ENCODE measurements at regions not wholly inside any gene's neighbourhood (a gene's known extent, or its start where the extent isn't known, plus 50 kb on each side); places are given as distances from the start of the nearest gene placed in this dataset.

DNA sequence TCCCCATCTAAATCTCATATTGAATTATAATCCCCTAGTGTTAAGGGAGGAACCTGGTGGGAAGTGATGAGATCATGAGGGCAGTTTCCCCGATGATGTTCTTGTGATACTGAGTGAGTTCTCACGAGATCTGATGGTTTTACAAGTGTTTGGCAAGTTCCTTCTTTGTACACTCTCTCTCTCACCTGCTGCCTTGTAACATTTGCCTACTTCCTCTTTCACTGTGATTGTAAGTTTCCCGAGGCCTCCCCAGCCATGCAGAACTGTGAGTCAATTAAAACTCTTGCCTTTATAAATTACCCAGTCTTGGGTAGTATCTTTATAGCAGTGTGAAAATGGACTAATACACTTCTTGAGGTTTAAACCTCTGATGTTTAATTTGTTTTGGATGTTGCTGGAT, 177.5 kb downstream of the CD8B2 start:
- ChIA-PET POLR2A (no interaction called here), CTCF (no interaction called here)

GRCh38 chr2:106667478-106668070, 180.4 kb downstream of the CD8B2 start:
- CTCF ChIA-PET = no interaction called here
- DNase-seq (ENCODE audit: extremely low spot score) = no peak
- TF ChIP-seq, protein P1, sequence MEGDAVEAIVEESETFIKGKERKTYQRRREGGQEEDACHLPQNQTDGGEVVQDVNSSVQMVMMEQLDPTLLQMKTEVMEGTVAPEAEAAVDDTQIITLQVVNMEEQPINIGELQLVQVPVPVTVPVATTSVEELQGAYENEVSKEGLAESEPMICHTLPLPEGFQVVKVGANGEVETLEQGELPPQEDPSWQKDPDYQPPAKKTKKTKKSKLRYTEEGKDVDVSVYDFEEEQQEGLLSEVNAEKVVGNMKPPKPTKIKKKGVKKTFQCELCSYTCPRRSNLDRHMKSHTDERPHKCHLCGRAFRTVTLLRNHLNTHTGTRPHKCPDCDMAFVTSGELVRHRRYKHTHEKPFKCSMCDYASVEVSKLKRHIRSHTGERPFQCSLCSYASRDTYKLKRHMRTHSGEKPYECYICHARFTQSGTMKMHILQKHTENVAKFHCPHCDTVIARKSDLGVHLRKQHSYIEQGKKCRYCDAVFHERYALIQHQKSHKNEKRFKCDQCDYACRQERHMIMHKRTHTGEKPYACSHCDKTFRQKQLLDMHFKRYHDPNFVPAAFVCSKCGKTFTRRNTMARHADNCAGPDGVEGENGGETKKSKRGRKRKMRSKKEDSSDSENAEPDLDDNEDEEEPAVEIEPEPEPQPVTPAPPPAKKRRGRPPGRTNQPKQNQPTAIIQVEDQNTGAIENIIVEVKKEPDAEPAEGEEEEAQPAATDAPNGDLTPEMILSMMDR (IDR thresholded peaks at IDR 0.05; ENCODE audit: control extremely low read depth, extremely low read depth, low read depth, missing control alignments) = no peak
- POLR2A ChIA-PET = no interaction called here

More for the DNA sequence above, 177.5 kb downstream of the CD8B2 start:
- TF ChIP-seq, protein P1 (IDR thresholded peaks at IDR 0.05; ENCODE audit: control extremely low read depth, extremely low read depth, low read depth, missing control alignments) = no peak
- no peak for DNase-seq (ENCODE audit: extremely low spot score)

GRCh38 chr2:106685180-106685897, 198.2 kb downstream of the CD8B2 start:
- POLR2A ChIA-PET = no interaction called here
- CTCF ChIA-PET = no interaction called here
- DNase-seq (ENCODE audit: extremely low spot score) = no peak
- TF ChIP-seq, protein P1 (IDR thresholded peaks at IDR 0.05; ENCODE audit: control extremely low read depth, extremely low read depth, low read depth, missing control alignments) = no peak

GRCh38 chr2:106686814-106687213, 199.2 kb downstream of the ST6GAL2 start:
- CTCF ChIA-PET = no interaction called here
- TF ChIP-seq, protein P1 (IDR thresholded peaks at IDR 0.05; ENCODE audit: control extremely low read depth, extremely low read depth, low read depth, missing control alignments) = no peak
- POLR2A ChIA-PET = no interaction called here

DNA sequence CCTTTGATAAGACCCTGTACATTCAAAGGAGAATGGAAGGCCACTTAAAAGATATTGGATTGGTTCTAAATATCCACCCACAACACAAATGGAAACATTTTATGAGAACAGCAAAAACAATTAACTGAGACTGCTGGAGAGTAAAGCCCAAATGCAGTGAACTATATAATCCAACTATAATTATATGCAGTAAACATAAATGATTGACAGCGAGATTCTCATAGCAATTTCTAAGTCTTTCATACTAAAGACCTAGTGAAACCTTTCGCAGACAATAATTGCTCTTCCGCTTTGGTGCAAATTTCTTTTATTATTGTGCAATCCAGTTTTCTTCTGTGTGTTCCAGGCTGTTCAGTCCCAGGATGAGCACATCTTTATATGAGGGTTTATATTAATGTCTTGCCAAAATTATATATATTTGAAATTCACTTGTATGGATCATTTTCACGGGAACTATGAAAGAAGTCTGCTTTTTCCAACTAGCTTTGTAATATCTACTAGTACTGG, 190.9 kb downstream of the ST6GAL2 start:
- TF ChIP-seq, protein P1 (IDR thresholded peaks at IDR 0.05; ENCODE audit: control extremely low read depth, extremely low read depth, low read depth, missing control alignments) = no peak
- ChIA-PET POLR2A (no interaction called here), CTCF (no interaction called here)
- DNase-seq (ENCODE audit: extremely low spot score) = no peak

More at GRCh38 chr2:106686814-106687213, 199.2 kb downstream of the ST6GAL2 start:
- no peak for DNase-seq (ENCODE audit: extremely low spot score)

- TF ChIP-seq, protein P1 (IDR thresholded peaks at IDR 0.05; ENCODE audit: control extremely low read depth, extremely low read depth, low read depth, missing control alignments) = no peak
- DNase-seq (ENCODE audit: extremely low spot score) = no peak
- POLR2A ChIA-PET = no interaction called here
- CTCF ChIA-PET = no interaction called here
These were observed 190.0 kb downstream of the ST6GAL2 start for GRCh38 chr2:106695919-106696318.
